ENCODE measurements at regions not wholly inside any gene's neighbourhood (a gene's known extent, or its start where the extent isn't known, plus 50 kb on each side); places are given as distances from the start of the nearest gene placed in this dataset.

DNA sequence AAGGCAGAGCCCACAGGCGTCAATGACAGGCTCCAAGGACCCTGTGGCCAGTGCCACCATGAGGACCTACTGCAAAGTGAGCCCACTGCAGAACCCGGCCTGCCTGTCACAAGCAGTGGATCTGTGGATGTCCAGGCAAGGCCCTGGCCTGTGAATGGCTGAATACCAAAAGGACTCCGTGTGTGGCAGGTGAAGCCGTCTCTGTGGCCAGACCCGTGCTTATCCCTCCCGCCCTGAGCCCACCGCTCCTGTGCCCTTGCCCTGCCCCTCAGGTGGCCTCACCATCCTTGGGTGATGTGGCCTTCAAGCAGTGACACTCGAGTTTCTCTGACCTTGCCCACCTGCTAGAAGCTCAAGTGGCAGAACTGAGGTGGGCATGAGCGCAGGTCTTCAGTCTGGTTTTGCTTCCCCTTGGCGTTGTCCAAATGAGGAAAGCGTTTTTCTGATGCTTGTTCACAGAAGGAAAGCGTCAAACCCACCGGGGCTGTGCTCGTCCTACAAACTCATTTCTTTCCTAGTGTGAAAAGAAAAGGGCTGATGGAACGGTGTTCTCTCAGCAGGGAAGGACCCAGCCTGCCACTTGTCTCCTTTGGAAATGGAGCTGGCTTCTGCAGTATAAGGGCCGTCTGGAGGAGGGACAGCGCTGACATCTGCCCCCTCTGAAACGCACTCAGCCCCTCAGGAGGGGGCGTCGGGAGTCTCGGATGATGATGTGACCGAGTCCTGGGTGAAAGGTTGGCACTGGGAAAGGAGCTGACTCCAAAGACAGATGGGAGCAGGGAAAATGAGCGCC, 377.7 kb upstream of the IRX4 start:
- Mint-ChIP-seq H3K4me3 (no peak overlapping the region), H3K27me3 (ENCODE audit: low read depth, poor library complexity) (peaks cover 9% of the 10 kb centered on the region), H3K27ac (no peak overlapping the region), H3K36me3 (ENCODE audit: low read depth) (no peaks in the 10 kb centered on the region), H3K9me3 (no peaks in the 10 kb centered on the region), H3K4me1 (no peaks in the 10 kb centered on the region)
- TF ChIP-seq, protein P1, sequence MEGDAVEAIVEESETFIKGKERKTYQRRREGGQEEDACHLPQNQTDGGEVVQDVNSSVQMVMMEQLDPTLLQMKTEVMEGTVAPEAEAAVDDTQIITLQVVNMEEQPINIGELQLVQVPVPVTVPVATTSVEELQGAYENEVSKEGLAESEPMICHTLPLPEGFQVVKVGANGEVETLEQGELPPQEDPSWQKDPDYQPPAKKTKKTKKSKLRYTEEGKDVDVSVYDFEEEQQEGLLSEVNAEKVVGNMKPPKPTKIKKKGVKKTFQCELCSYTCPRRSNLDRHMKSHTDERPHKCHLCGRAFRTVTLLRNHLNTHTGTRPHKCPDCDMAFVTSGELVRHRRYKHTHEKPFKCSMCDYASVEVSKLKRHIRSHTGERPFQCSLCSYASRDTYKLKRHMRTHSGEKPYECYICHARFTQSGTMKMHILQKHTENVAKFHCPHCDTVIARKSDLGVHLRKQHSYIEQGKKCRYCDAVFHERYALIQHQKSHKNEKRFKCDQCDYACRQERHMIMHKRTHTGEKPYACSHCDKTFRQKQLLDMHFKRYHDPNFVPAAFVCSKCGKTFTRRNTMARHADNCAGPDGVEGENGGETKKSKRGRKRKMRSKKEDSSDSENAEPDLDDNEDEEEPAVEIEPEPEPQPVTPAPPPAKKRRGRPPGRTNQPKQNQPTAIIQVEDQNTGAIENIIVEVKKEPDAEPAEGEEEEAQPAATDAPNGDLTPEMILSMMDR (IDR thresholded peaks at IDR 0.05), result no peak
- no peak for DNase-seq

DNA sequence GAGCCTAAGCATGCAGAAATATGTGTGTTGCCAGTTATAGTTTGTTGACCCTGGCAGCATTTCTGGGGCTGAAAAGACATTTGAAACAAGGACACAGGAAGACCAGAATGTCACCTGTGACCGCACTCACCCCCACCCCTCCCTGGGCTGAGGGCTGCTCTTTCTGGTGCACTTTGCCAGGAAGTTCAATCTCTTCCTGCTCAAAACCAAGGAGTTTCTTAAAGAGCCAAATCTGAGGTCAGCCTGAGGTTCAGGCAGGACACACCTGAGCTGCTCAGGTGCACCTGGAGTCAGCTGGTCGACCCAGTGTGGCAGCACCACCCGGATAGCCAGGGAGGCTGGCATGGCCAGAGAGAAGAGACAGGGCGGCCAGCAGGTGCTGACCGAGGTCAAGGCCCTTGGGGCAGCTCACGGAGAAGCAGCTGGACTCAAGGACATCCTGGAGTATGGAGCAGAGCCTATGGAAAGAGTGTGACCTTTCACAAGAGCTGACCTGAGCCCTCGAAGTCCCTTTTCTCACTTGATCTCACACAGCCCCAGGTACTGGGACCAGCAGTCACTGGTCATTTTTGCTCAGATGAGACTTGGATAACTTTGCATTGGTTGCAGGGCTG, 376.9 kb upstream of the IRX4 start:
- Mint-ChIP-seq H3K4me3 (no peak overlapping the region), H3K4me1 (peaks cover 6% of the 10 kb centered on the region), H3K27ac (no peak overlapping the region), H3K27me3 (ENCODE audit: low read depth, poor library complexity) (peaks cover 9% of the 10 kb centered on the region), H3K36me3 (ENCODE audit: low read depth) (no peaks in the 10 kb centered on the region), H3K9me3 (no peaks in the 10 kb centered on the region)
- TF ChIP-seq, protein P1 (IDR thresholded peaks at IDR 0.05), result no peak
- DNase-seq, result no peak

GRCh38 chr5:2258861-2259260, 376.1 kb upstream of the IRX4 start:
- TF ChIP-seq, protein P1 (IDR thresholded peaks at IDR 0.05), result no peak
- DNase-seq, result no peak
- no peaks in the 10 kb centered on the region for H3K36me3 Mint-ChIP-seq (ENCODE audit: low read depth)
- peaks cover 9% of the 10 kb centered on the region for H3K27me3 Mint-ChIP-seq (ENCODE audit: low read depth, poor library complexity)
- peaks cover 14% of the 10 kb centered on the region for H3K4me1 Mint-ChIP-seq
- H3K27ac Mint-ChIP-seq, result no peak overlapping the region
- H3K9me3 Mint-ChIP-seq, result no peaks in the 10 kb centered on the region
- H3K4me3 Mint-ChIP-seq, result no peak overlapping the region

GRCh38 chr5:2257326-2258244, 374.9 kb upstream of the IRX4 start:
- H3K36me3 Mint-ChIP-seq (ENCODE audit: low read depth), result no peaks in the 10 kb centered on the region
- no peaks in the 10 kb centered on the region for H3K9me3 Mint-ChIP-seq
- DNase-seq, result no peak
- H3K4me1 Mint-ChIP-seq, result peaks cover 26% of the 10 kb centered on the region
- no peak overlapping the region for H3K27ac Mint-ChIP-seq
- H3K27me3 Mint-ChIP-seq (ENCODE audit: low read depth, poor library complexity), result peaks cover 9% of the 10 kb centered on the region
- H3K4me3 Mint-ChIP-seq, result no peak overlapping the region
- TF ChIP-seq, protein P1 (IDR thresholded peaks at IDR 0.05), result no peak

GRCh38 chr5:2256691-2257280, 374.1 kb upstream of the IRX4 start:
- no peaks in the 10 kb centered on the region for H3K9me3 Mint-ChIP-seq
- no peak for DNase-seq
- H3K36me3 Mint-ChIP-seq (ENCODE audit: low read depth), result no peaks in the 10 kb centered on the region
- peaks cover 10% of the 10 kb centered on the region for H3K27me3 Mint-ChIP-seq (ENCODE audit: low read depth, poor library complexity)
- TF ChIP-seq, protein P1 (IDR thresholded peaks at IDR 0.05), result no peak
- peaks cover 30% of the 10 kb centered on the region for H3K4me1 Mint-ChIP-seq
- no peak overlapping the region for H3K27ac Mint-ChIP-seq
- H3K4me3 Mint-ChIP-seq, result no peak overlapping the region
